ENCODE measurements at regions not wholly inside any gene's neighbourhood (a gene's known extent, or its start where the extent isn't known, plus 50 kb on each side); places are given as distances from the start of the nearest gene placed in this dataset.

DNA sequence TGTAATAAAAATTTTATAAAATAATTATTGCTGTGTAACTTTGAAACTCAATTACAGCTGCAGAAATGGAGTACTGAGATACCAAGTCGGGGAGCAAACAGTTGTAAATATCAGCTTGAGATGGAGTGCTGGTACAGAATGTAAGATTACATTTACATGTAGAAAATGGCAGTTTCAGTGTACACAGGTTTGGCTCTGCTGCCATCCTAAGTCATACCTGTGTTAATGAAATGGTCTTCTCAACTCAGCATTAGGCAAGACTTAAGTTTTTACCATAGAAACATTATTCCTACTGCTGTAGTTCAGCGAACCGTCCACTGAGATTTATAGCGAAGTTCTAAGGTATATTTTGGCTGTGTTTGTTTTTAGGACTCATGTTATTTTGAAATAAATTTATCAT is 110.1 kb upstream of the TBL1XR1 start:
- TF ChIP-seq POLR2AphosphoS5 (IDR thresholded peaks at IDR 0.05) (no peak), EP300 (IDR thresholded peaks at IDR 0.05) (no peak), POLR2A (IDR thresholded peaks at IDR 0.05; ENCODE audit: low read depth) (no peak)
- TF ChIP-seq, protein P1, sequence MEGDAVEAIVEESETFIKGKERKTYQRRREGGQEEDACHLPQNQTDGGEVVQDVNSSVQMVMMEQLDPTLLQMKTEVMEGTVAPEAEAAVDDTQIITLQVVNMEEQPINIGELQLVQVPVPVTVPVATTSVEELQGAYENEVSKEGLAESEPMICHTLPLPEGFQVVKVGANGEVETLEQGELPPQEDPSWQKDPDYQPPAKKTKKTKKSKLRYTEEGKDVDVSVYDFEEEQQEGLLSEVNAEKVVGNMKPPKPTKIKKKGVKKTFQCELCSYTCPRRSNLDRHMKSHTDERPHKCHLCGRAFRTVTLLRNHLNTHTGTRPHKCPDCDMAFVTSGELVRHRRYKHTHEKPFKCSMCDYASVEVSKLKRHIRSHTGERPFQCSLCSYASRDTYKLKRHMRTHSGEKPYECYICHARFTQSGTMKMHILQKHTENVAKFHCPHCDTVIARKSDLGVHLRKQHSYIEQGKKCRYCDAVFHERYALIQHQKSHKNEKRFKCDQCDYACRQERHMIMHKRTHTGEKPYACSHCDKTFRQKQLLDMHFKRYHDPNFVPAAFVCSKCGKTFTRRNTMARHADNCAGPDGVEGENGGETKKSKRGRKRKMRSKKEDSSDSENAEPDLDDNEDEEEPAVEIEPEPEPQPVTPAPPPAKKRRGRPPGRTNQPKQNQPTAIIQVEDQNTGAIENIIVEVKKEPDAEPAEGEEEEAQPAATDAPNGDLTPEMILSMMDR (IDR thresholded peaks at IDR 0.05), result no peak
- peaks cover 0 to 14% (median 4%) of the 10 kb centered on the region in 4 donors for H3K9me3 ChIP-seq
- intact Hi-C loops (cut with DNase I), result no loop called here

DNA sequence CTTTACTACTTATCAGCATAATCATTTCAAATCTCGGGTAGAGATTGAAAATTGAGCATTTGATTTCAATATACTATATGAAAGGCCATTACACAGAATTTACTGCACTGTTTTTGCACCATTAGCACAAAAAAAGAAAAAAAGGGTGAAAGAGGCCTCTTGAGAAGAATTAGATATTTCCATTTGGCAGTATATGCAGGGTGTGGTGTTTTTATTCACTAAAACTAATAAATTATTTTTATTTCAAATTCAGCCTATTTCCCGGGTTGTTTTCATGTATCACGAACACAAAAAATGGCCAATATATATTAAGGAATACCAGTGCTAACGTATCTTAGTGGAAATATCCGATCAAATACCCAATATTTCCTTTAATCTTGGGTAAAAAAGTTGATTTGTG is 110.5 kb upstream of the TBL1XR1 start:
- peaks cover 0 to 14% (median 4%) of the 10 kb centered on the region in 4 donors for H3K9me3 ChIP-seq
- intact Hi-C loops (cut with DNase I), result no loop called here
- 75% methylated on average over 5 of the region's 5 CpGs for WGBS
- H3K4me3 ChIP-seq, result no peak overlapping the region
- TF ChIP-seq POLR2A (IDR thresholded peaks at IDR 0.05; ENCODE audit: low read depth) (no peak), EP300 (IDR thresholded peaks at IDR 0.05) (no peak), POLR2AphosphoS5 (IDR thresholded peaks at IDR 0.05) (no peak)
- TF ChIP-seq, protein P1 (IDR thresholded peaks at IDR 0.05), result no peak
- no peak overlapping the region for H3K27ac ChIP-seq (replicated peaks in 1 of 4)
- no peaks in the 10 kb centered on the region for H3K36me3 ChIP-seq
- H3K27me3 ChIP-seq, result no peaks in the 10 kb centered on the region
- H3K4me1 ChIP-seq, result no peaks in the 10 kb centered on the region
- no peak for DNase-seq (ENCODE audit: extremely low spot score)

More for the DNA sequence above, 110.1 kb upstream of the TBL1XR1 start:
- Histone ChIP-seq H3K4me1 (no peaks in the 10 kb centered on the region), H3K4me3 (no peak overlapping the region), H3K36me3 (no peaks in the 10 kb centered on the region), H3K27ac (replicated peaks in 1 of 4) (no peak overlapping the region), H3K27me3 (no peaks in the 10 kb centered on the region)
- no peak for DNase-seq (ENCODE audit: extremely low spot score)
- 99% methylated on average over 4 of the region's 4 CpGs for WGBS

DNA sequence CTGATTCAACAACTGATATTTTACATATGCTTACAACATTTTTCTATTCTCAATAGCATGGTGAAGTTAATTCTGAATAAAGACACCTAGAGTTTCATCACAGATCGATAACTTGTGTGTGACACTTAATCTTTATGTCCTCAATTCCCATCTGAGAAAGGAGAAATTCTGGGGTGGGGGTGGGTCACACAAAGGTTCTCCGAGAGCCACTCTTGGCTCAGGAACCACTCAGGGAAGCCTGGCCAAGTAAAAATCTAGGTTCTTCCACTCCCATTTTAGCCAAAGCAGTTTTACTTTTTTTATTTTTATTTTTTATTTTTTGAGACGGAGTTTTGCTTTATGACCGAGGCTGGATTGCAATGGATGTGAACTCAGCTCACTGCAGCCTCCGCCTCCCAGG is 111.0 kb upstream of the TBL1XR1 start:
- H3K27ac ChIP-seq (replicated peaks in 1 of 4), result no peak overlapping the region
- H3K4me3 ChIP-seq, result no peak overlapping the region
- no peak for DNase-seq (ENCODE audit: extremely low spot score)
- peaks cover 0 to 14% (median 4%) of the 10 kb centered on the region in 4 donors for H3K9me3 ChIP-seq
- no peaks in the 10 kb centered on the region for H3K27me3 ChIP-seq
- no peak for TF ChIP-seq POLR2A (IDR thresholded peaks at IDR 0.05; ENCODE audit: low read depth)
- TF ChIP-seq EP300 (IDR thresholded peaks at IDR 0.05), result no peak
- TF ChIP-seq, protein P1 (IDR thresholded peaks at IDR 0.05), result no peak
- TF ChIP-seq POLR2AphosphoS5 (IDR thresholded peaks at IDR 0.05), result no peak
- intact Hi-C loops (cut with DNase I), result no loop called here
- 75% methylated on average over 5 of the region's 5 CpGs for WGBS
- no peaks in the 10 kb centered on the region for H3K4me1 ChIP-seq
- H3K36me3 ChIP-seq, result no peaks in the 10 kb centered on the region

DNA sequence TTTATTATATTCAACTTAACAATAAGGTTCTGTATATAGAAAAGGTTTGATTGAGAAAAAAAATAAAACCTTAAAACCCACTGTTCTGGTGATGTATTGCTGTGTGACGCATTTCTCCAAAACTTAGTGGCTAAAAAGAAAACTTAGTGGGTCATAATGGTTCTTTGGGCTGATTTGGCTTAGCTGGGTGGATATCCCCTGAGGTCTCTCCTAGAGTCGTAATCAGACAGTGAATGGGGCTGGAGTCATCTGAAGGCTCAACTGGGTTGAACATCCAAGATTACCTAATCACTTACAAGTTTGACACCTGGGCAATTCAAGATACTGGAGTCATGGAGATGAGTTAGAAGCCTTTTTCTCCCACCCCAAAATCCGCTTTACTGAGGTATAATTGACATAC is 111.6 kb upstream of the TBL1XR1 start:
- intact Hi-C loops (cut with DNase I), result no loop called here
- 89% methylated on average over 3 of the region's 3 CpGs for WGBS
- Histone ChIP-seq H3K9me3 (peaks cover 0 to 14% (median 4%) of the 10 kb centered on the region in 4 donors), H3K4me3 (no peak overlapping the region), H3K27me3 (no peaks in the 10 kb centered on the region), H3K36me3 (no peaks in the 10 kb centered on the region), H3K27ac (replicated peaks in 1 of 4) (no peak overlapping the region), H3K4me1 (no peaks in the 10 kb centered on the region)
- TF ChIP-seq POLR2A (IDR thresholded peaks at IDR 0.05; ENCODE audit: low read depth) (no peak), EP300 (IDR thresholded peaks at IDR 0.05) (no peak), POLR2AphosphoS5 (IDR thresholded peaks at IDR 0.05) (no peak)
- TF ChIP-seq, protein P1 (IDR thresholded peaks at IDR 0.05), result no peak
- no peak for DNase-seq (ENCODE audit: extremely low spot score)

DNA sequence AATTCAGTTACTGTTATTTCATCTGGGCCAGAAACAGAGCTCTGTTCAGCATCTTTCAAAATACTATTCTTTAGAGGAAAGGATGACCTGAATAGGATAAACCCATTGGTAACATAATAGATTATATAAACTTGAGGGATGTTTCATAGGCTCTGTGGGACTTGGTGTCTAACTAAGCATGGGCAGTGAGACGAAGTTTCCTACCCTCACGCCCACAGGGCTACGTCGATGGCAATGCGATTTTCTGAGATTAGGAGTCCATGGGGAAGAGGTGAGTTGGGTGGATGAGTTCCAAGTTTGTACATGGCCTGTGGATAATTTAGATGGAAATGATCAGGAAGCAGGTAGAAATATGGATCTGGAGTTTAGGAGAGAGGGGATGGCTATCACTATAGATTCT is 115.2 kb upstream of the TBL1XR1 start:
- 93% methylated on average over 5 of the region's 5 CpGs for WGBS
- H3K36me3 ChIP-seq, result no peaks in the 10 kb centered on the region
- no peaks in the 10 kb centered on the region for H3K4me1 ChIP-seq
- DNase-seq (ENCODE audit: extremely low spot score), result no peak
- H3K27ac ChIP-seq (replicated peaks in 1 of 4), result no peak overlapping the region
- intact Hi-C loops (cut with DNase I), result no loop called here
- H3K9me3 ChIP-seq, result peaks cover 0 to 14% (median 4%) of the 10 kb centered on the region in 4 donors
- TF ChIP-seq POLR2AphosphoS5 (IDR thresholded peaks at IDR 0.05), result no peak
- no peak for TF ChIP-seq EP300 (IDR thresholded peaks at IDR 0.05)
- TF ChIP-seq POLR2A (IDR thresholded peaks at IDR 0.05; ENCODE audit: low read depth), result no peak
- TF ChIP-seq, protein P1 (IDR thresholded peaks at IDR 0.05), result no peak
- no peak overlapping the region for H3K4me3 ChIP-seq
- no peaks in the 10 kb centered on the region for H3K27me3 ChIP-seq
